Thyroid gland (tissue), 4 donors: ENCODE measurements at regions not wholly inside any gene's neighbourhood (a gene's known extent, or its start where the extent isn't known, plus 50 kb on each side); places are given as distances from the start of the nearest gene placed in this dataset.

ENCODE experiments used
- DNase-seq, 2 donors: peaks; one replicate each; pipeline ENCODE4 v3.0.0-alpha.2; 2019
- H3K27ac ChIP-seq, 3 donors: fragments of 200-600 bp; sonication (generic); 1 replicate in 2 of 3; 2 replicates in 1 of 3; pipeline ENCODE4 v1.5.1; 2016 to 2019; ENCODE audit warnings: mild to moderate bottlenecking in 1 of 3, moderate library complexity in 1 of 3
- H3K27me3 ChIP-seq: fragments of 200-600 bp; sonication (generic); one replicate; pipeline ENCODE4 v1.5.1; 2019
- H3K36me3 ChIP-seq, 2 donors: fragments of 200-600 bp; sonication (generic); one replicate each; pipeline ENCODE4 v1.5.1; 2016 to 2019
- H3K4me1 ChIP-seq, 2 donors: fragments of 200-600 bp; sonication (generic); one replicate each; pipeline ENCODE4 v1.5.1; 2017 to 2019
- H3K4me3 ChIP-seq, 3 donors: fragments of 200-600 bp; sonication (generic); replicated peaks in 1 of 3; 1 replicate in 2 of 3; 2 replicates in 1 of 3; pipeline ENCODE4 v1.5.1; 2016; ENCODE audit warnings: mild to moderate bottlenecking in 1 of 3
- H3K9me3 ChIP-seq: fragments of 200-600 bp; sonication (generic); one replicate; pipeline ENCODE4 v1.5.1; 2017
- CTCF ChIP-seq, 6 experiments: fragments of 200-600 bp in 3 of 6; fragments of 450-650 bp in 3 of 6; sonication (generic) in 3 of 6; IDR thresholded peaks; one replicate each; pipeline ENCODE4 v1.5.1; 2016 to 2019; ENCODE audit warnings: antibody characterized with exemption in 6 of 6, mild to moderate bottlenecking in 2 of 6, inconsistent platforms in 1 of 6, moderate library complexity in 1 of 6
- POLR2A ChIP-seq, 2 donors: fragments of 450-650 bp; IDR thresholded peaks; one replicate each; pipeline ENCODE4 v1.6.1; 2017; ENCODE audit warnings: antibody characterized with exemption in 2 of 2, mild to moderate bottlenecking in 2 of 2, moderate library complexity in 1 of 2
- WGBS, 2 donors: methylation state at CpG; one replicate each; pipeline ENCODE4 v1.1.5; 2017; 5-methylcytosine and 5-hydroxymethylcytosine counted together
- intact Hi-C: fragments of 100-400 bp; cut with DNase I; formaldehyde crosslinking; loops from one replicate; pipeline ENCODE4 v1.15.1; 2023

DNA sequence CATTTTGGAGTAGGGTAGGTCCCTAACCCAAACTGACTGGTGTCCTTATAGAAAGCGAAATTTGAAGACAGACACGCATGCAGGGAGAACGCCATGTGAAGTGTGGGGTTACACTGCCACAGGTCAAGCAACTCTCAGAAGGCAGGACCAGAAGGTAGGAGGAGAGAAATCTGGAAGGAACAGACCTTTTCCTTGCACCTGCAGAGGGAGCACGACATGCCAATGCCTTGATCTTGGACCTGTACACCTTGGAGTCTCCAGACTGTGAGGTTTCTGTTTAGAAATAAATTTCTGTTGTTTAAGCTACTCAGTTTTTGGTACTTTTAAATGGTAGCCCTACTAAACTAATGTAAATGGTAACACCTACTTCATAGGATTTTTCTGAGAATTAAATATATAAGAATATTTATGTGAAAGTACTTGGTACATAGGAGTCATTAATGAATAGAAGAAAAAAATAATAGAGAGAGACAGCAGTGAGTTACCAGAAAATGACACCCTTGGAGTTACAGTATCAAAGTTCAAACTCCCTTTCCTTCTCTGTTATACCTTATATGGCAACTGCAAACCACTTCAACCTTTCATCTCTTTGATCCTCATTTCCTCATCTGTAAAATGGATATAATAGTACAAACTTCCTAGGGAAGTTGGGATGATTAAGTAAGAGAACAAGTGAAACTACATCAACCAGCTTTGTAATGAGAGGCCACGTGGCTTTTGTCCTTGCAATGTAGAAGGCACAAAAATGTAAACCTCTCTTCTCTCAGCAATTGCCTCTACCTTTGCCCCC is 184.9 kb upstream of the PARD3B start:
- no peak overlapping the region for H3K4me3 ChIP-seq
- H3K27ac ChIP-seq: no peak overlapping the region
- H3K36me3 ChIP-seq: no peaks in the 10 kb centered on the region
- intact Hi-C loops: no loop called here
- WGBS, 2 donors: 87 to 90% methylated on average over 5 of the region's 5 CpGs
- no peaks in the 10 kb centered on the region for H3K9me3 ChIP-seq
- H3K27me3 ChIP-seq: no peaks in the 10 kb centered on the region
- no peaks in the 10 kb centered on the region for H3K4me1 ChIP-seq
- TF ChIP-seq POLR2A (IDR thresholded peaks at IDR 0.05): no peak
- TF ChIP-seq CTCF (IDR thresholded peaks at IDR 0.05): no peak
- no peak for DNase-seq

DNA sequence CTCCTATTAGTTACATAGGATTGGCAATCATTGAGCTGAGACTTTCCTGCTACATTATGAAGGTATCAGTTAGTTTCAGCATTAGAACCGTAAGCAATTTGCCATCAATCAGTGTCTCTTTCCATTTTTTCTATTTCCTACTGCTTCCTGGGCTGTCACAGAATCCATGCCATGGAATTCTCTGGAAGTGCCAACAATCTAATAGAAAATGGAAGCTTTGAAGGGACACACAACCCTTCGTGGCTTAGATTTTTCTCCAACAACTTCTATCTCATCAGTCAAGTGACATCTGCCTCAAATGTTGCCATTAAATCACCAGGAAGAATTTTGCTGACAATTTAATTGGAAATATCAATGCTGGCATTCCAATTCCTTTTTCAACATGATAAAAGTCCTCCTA is 183.5 kb upstream of the PARD3B start:
- intact Hi-C loops: no loop called here
- H3K27me3 ChIP-seq: no peaks in the 10 kb centered on the region
- H3K27ac ChIP-seq: no peak overlapping the region
- TF ChIP-seq POLR2A (IDR thresholded peaks at IDR 0.05): no peak
- TF ChIP-seq CTCF (IDR thresholded peaks at IDR 0.05): no peak
- no peak overlapping the region for H3K4me3 ChIP-seq
- H3K9me3 ChIP-seq: no peaks in the 10 kb centered on the region
- no peak for DNase-seq
- H3K4me1 ChIP-seq: no peaks in the 10 kb centered on the region
- no peaks in the 10 kb centered on the region for H3K36me3 ChIP-seq
- WGBS, 2 donors: 91 to 94% methylated on average over 2 of the region's 2 CpGs

- Histone ChIP-seq H3K4me3 (no peak overlapping the region), H3K4me1 (no peaks in the 10 kb centered on the region), H3K36me3 (no peaks in the 10 kb centered on the region), H3K27ac (no peak overlapping the region), H3K27me3 (no peaks in the 10 kb centered on the region), H3K9me3 (no peaks in the 10 kb centered on the region)
- no peak for DNase-seq
- no peak for TF ChIP-seq POLR2A (IDR thresholded peaks at IDR 0.05)
- no peak for TF ChIP-seq CTCF (IDR thresholded peaks at IDR 0.05)
- intact Hi-C loops: no loop called here
- WGBS, 2 donors: 61 to 79% methylated on average over 2 of the region's 2 CpGs
These were observed 182.7 kb upstream of the PARD3B start for GRCh38 chr2:204362581-204362980.

- Histone ChIP-seq H3K4me1 (no peaks in the 10 kb centered on the region), H3K27ac (no peak overlapping the region), H3K36me3 (no peaks in the 10 kb centered on the region), H3K4me3 (no peak overlapping the region), H3K9me3 (no peaks in the 10 kb centered on the region), H3K27me3 (no peaks in the 10 kb centered on the region)
- DNase-seq: no peak
- WGBS, 2 donors: 95 to 97% methylated on average over 2 of the region's 2 CpGs
- intact Hi-C loops: no loop called here
- TF ChIP-seq CTCF (IDR thresholded peaks at IDR 0.05) (no peak), POLR2A (IDR thresholded peaks at IDR 0.05) (no peak)
These were observed 181.8 kb upstream of the PARD3B start for GRCh38 chr2:204363513-204363912.

DNA sequence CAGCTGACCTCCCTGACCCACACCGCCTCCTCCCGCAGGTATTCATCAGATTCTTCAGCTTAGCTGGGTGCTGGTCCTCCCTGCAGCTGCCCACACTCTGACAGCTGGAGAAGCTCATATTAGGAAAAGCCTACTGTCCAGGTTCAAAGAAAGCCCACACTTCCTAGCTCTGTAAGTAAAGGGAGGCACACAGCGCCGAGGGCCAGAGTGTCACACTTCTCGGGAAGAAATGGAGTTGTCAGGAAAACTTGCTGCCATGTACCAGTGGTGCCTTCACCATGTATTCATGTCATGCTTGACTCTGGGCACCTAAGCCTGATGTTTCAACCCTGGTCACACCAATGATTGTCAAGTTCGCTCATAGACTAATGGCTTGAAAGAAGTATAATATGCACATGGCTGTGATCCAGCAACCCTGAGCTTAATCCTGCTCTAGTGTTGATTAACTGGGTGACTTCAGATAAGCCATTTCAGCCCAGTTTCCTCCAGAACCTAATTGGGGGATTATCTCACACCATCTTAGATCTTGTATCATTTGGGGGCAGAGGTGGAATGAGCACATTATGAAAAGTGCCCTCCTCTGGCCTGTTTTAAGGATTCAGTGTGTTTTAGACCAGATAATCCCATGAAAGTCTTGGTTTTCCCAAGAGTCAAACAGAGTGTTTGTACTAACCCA is 180.3 kb upstream of the PARD3B start:
- Histone ChIP-seq H3K9me3 (no peaks in the 10 kb centered on the region), H3K36me3 (no peaks in the 10 kb centered on the region), H3K27me3 (no peaks in the 10 kb centered on the region), H3K4me1 (no peaks in the 10 kb centered on the region), H3K4me3 (no peak overlapping the region), H3K27ac (no peak overlapping the region)
- DNase-seq: no peak
- 97 to 100% methylated on average over 5 to 6 of the region's 6 CpGs for WGBS, 2 donors
- intact Hi-C loops: no loop called here
- TF ChIP-seq POLR2A (IDR thresholded peaks at IDR 0.05) (no peak), CTCF (IDR thresholded peaks at IDR 0.05) (no peak)
